ENCODE measurements at regions not wholly inside any gene's neighbourhood (a gene's known extent, or its start where the extent isn't known, plus 50 kb on each side); places are given as distances from the start of the nearest gene placed in this dataset.

GRCh38 chr14:23735394-23735793 lies 99.2 kb downstream of the DHRS2 start:
- TF ChIP-seq CTCF (IDR thresholded peaks at IDR 0.05) (no peak), POLR2A (IDR thresholded peaks at IDR 0.05) (no peak), POLR2AphosphoS5 (IDR thresholded peaks at IDR 0.05) (no peak), EP300 (IDR thresholded peaks at IDR 0.05) (no peak)

Measured in stomach (tissue), 4 donors.